ENCODE measurements at regions not wholly inside any gene's neighbourhood (a gene's known extent, or its start where the extent isn't known, plus 50 kb on each side); places are given as distances from the start of the nearest gene placed in this dataset.

- no peak for TF ChIP-seq CTCF (conservative IDR thresholded peaks at IDR 0.05; ENCODE audit: low read depth in 2 of 2)
- TF ChIP-seq EZH2 (IDR thresholded peaks at IDR 0.05; ENCODE audit: low read depth, unreplicated experiment), result no peak
- no peak for TF ChIP-seq REST (IDR thresholded peaks at IDR 0.05; ENCODE audit: unreplicated experiment)
- TF ChIP-seq EZH2phosphoT487 (IDR thresholded peaks at IDR 0.05; ENCODE audit: unreplicated experiment), result no peak
- TF ChIP-seq POLR2AphosphoS5 (IDR thresholded peaks at IDR 0.05; ENCODE audit: low read depth), result no peak
- TF ChIP-seq ZNF462 (CRISPR knock-in tag; IDR thresholded peaks at IDR 0.05), result no peak
- no peak for TF ChIP-seq NANOG (IDR thresholded peaks at IDR 0.05; ENCODE audit: borderline replicate concordance)
- no peak for TF ChIP-seq JUNB (IDR thresholded peaks at IDR 0.05; ENCODE audit: unreplicated experiment)
- TF ChIP-seq ZNF114 (CRISPR knock-in tag; IDR thresholded peaks at IDR 0.05), result no peak
Observed at GRCh38 chr1:209057901-209058300, 525.6 kb upstream of the CAMK1G start.

All from GM23338 (cell line).